ENCODE measurements at regions not wholly inside any gene's neighbourhood (a gene's known extent, or its start where the extent isn't known, plus 50 kb on each side); places are given as distances from the start of the nearest gene placed in this dataset.

DNA sequence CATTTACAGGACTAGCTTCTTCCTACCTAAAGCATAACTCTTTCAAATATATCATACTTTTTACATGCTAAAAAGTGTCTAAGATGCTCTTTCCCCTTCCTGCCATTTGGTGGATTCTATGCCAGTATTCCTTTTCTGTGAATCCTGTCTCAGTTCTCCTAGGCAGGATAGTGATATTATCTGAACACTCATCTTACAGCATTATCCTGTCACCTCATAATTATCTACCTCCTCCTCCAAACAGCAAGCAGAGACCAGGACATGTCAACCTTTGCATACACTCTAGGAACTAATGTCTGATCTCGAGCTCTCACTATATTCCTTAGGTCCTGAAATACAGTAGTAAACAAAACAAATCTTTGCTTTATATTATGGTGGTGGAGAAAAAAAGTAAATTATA lies 275.5 kb downstream of the FAM181B start:
- no CpG with 5 or more reads among the region's 1 CpG for WGBS, 2 donors (ENCODE audit: extremely low coverage in 2 of 2, insufficient read length in 2 of 2, insufficient replicate concordance in 1 of 2)
- Histone ChIP-seq H4K91ac (ENCODE audit: low read depth, low read length, poor library complexity) (no peak overlapping the region), H2BK5ac (ENCODE audit: low read length) (no peak overlapping the region), H2AFZ (ENCODE audit: low read length) (no peak overlapping the region), H3K27ac (replicated peaks; ENCODE audit: low read length) (no peak overlapping the region), H3K9me3 (replicated peaks in 1 of 2; ENCODE audit: control insufficient read depth in 2 of 2, insufficient read depth in 1 of 2, low read depth in 1 of 2, low read length in 2 of 2) (no peaks in the 10 kb centered on the region), H2BK120ac (ENCODE audit: low read depth, low read length) (no peak overlapping the region), H3K9ac (ENCODE audit: low read depth, low read length, poor library complexity) (no peak overlapping the region), H3K23ac (ENCODE audit: low read depth, low read length, poor library complexity) (no peak overlapping the region), H3K4me3 (ENCODE audit: low read length in 2 of 2) (no peak overlapping the region), H3K14ac (ENCODE audit: low read length) (no peak overlapping the region), H4K8ac (ENCODE audit: low read depth, low read length) (no peak overlapping the region), H3K4me2 (ENCODE audit: insufficient read depth, low read length, poor library complexity, severe bottlenecking) (no peak overlapping the region), H3K27me3 (ENCODE audit: control insufficient read depth in 3 of 3, insufficient read depth in 3 of 3, low read depth in 1 of 3, low read length in 3 of 3) (no peaks in the 10 kb centered on the region), H3K4ac (ENCODE audit: low read length) (no peak overlapping the region), H2BK15ac (ENCODE audit: low read length) (no peak overlapping the region), H3K4me1 (ENCODE audit: control insufficient read depth in 2 of 2, insufficient read depth in 1 of 2, low read depth in 1 of 2, low read length in 2 of 2) (no peaks in the 10 kb centered on the region), H2AK5ac (ENCODE audit: low read depth, low read length) (no peak overlapping the region), H3K18ac (ENCODE audit: low read length) (no peak overlapping the region), H3K79me1 (ENCODE audit: low read depth, low read length) (no peaks in the 10 kb centered on the region), H3K36me3 (replicated peaks in 1 of 2; ENCODE audit: control insufficient read depth in 2 of 2, insufficient read depth in 2 of 2, low read length in 2 of 2) (no peaks in the 10 kb centered on the region), H2BK12ac (ENCODE audit: low read length) (no peak overlapping the region)
- DNase-seq (ENCODE audit: low spot score), result no peak

- H3K9me3 ChIP-seq (replicated peaks in 1 of 2; ENCODE audit: control insufficient read depth in 2 of 2, insufficient read depth in 1 of 2, low read depth in 1 of 2, low read length in 2 of 2), result no peaks in the 10 kb centered on the region
- H3K27ac ChIP-seq (replicated peaks; ENCODE audit: low read length), result no peak overlapping the region
- no peaks in the 10 kb centered on the region for H3K4me1 ChIP-seq (ENCODE audit: control insufficient read depth in 2 of 2, insufficient read depth in 1 of 2, low read depth in 1 of 2, low read length in 2 of 2)
- H3K23ac ChIP-seq (ENCODE audit: low read depth, low read length, poor library complexity), result no peak overlapping the region
- no peak overlapping the region for H4K8ac ChIP-seq (ENCODE audit: low read depth, low read length)
- H2BK120ac ChIP-seq (ENCODE audit: low read depth, low read length), result no peak overlapping the region
- no peak overlapping the region for H3K9ac ChIP-seq (ENCODE audit: low read depth, low read length, poor library complexity)
- H2AK5ac ChIP-seq (ENCODE audit: low read depth, low read length), result no peak overlapping the region
- H2BK12ac ChIP-seq (ENCODE audit: low read length), result no peak overlapping the region
- H3K4me3 ChIP-seq (ENCODE audit: low read length in 2 of 2), result no peak overlapping the region
- no peak overlapping the region for H3K14ac ChIP-seq (ENCODE audit: low read length)
- H2BK5ac ChIP-seq (ENCODE audit: low read length), result no peak overlapping the region
- H3K79me1 ChIP-seq (ENCODE audit: low read depth, low read length), result no peaks in the 10 kb centered on the region
- DNase-seq (ENCODE audit: low spot score), result no peak
- no peak overlapping the region for H3K4ac ChIP-seq (ENCODE audit: low read length)
- H4K91ac ChIP-seq (ENCODE audit: low read depth, low read length, poor library complexity), result no peak overlapping the region
- H2AFZ ChIP-seq (ENCODE audit: low read length), result no peak overlapping the region
- H2BK15ac ChIP-seq (ENCODE audit: low read length), result no peak overlapping the region
- no peaks in the 10 kb centered on the region for H3K27me3 ChIP-seq (ENCODE audit: control insufficient read depth in 3 of 3, insufficient read depth in 3 of 3, low read depth in 1 of 3, low read length in 3 of 3)
- H3K18ac ChIP-seq (ENCODE audit: low read length), result no peak overlapping the region
- H3K36me3 ChIP-seq (replicated peaks in 1 of 2; ENCODE audit: control insufficient read depth in 2 of 2, insufficient read depth in 2 of 2, low read length in 2 of 2), result no peaks in the 10 kb centered on the region
- no peak overlapping the region for H3K4me2 ChIP-seq (ENCODE audit: insufficient read depth, low read length, poor library complexity, severe bottlenecking)
Measured at GRCh38 chr11:82450996-82451395, 282.7 kb downstream of the FAM181B start.

GRCh38 chr11:82406611-82407010 lies 327.1 kb downstream of the FAM181B start:
- H2BK12ac ChIP-seq (ENCODE audit: low read length), result no peak overlapping the region
- H3K23ac ChIP-seq (ENCODE audit: low read depth, low read length, poor library complexity), result no peak overlapping the region
- H2AFZ ChIP-seq (ENCODE audit: low read length), result no peak overlapping the region
- H4K91ac ChIP-seq (ENCODE audit: low read depth, low read length, poor library complexity), result no peak overlapping the region
- no peak overlapping the region for H3K9ac ChIP-seq (ENCODE audit: low read depth, low read length, poor library complexity)
- H2AK5ac ChIP-seq (ENCODE audit: low read depth, low read length), result no peak overlapping the region
- H4K8ac ChIP-seq (ENCODE audit: low read depth, low read length), result no peak overlapping the region
- no peak overlapping the region for H3K4me3 ChIP-seq (ENCODE audit: low read length in 2 of 2)
- no peak overlapping the region for H2BK5ac ChIP-seq (ENCODE audit: low read length)
- H3K4ac ChIP-seq (ENCODE audit: low read length), result no peak overlapping the region
- no peaks in the 10 kb centered on the region for H3K9me3 ChIP-seq (replicated peaks in 1 of 2; ENCODE audit: control insufficient read depth in 2 of 2, insufficient read depth in 1 of 2, low read depth in 1 of 2, low read length in 2 of 2)
- no peak overlapping the region for H3K27ac ChIP-seq (replicated peaks; ENCODE audit: low read length)
- H3K14ac ChIP-seq (ENCODE audit: low read length), result no peak overlapping the region
- no peak for DNase-seq (ENCODE audit: low spot score)
- H3K4me2 ChIP-seq (ENCODE audit: insufficient read depth, low read length, poor library complexity, severe bottlenecking), result no peak overlapping the region
- no peak overlapping the region for H2BK120ac ChIP-seq (ENCODE audit: low read depth, low read length)
- no peaks in the 10 kb centered on the region for H3K79me1 ChIP-seq (ENCODE audit: low read depth, low read length)
- no peaks in the 10 kb centered on the region for H3K4me1 ChIP-seq (ENCODE audit: control insufficient read depth in 2 of 2, insufficient read depth in 1 of 2, low read depth in 1 of 2, low read length in 2 of 2)
- H3K18ac ChIP-seq (ENCODE audit: low read length), result no peak overlapping the region
- no peak overlapping the region for H2BK15ac ChIP-seq (ENCODE audit: low read length)
- H3K36me3 ChIP-seq (replicated peaks in 1 of 2; ENCODE audit: control insufficient read depth in 2 of 2, insufficient read depth in 2 of 2, low read length in 2 of 2), result no peaks in the 10 kb centered on the region
- no peaks in the 10 kb centered on the region for H3K27me3 ChIP-seq (ENCODE audit: control insufficient read depth in 3 of 3, insufficient read depth in 3 of 3, low read depth in 1 of 3, low read length in 3 of 3)

DNA sequence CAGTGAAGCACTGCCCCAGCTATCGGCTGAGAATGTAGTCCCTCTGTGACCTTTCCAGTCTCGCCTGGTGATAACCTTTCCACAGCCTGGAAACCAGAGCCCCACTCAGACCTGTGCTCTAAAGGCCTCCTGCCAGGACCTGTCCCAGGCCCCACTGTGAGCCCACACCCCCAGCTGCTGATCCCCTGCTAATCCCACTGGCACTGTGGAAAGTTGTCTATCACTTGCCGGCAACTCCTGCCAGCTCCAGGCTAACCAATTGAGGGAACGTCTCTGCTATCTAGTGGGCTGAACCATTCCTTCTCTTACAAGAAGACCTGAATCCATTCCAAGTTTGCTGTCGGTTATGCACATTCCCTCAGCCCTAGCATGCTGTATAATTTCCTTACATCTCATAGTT lies 328.2 kb downstream of the FAM181B start:
- H3K18ac ChIP-seq (ENCODE audit: low read length), result no peak overlapping the region
- no peak overlapping the region for H3K4me2 ChIP-seq (ENCODE audit: insufficient read depth, low read length, poor library complexity, severe bottlenecking)

More for the DNA sequence above, 328.2 kb downstream of the FAM181B start:
- Histone ChIP-seq H2BK12ac (ENCODE audit: low read length) (no peak overlapping the region), H3K36me3 (replicated peaks in 1 of 2; ENCODE audit: control insufficient read depth in 2 of 2, insufficient read depth in 2 of 2, low read length in 2 of 2) (no peaks in the 10 kb centered on the region), H2BK15ac (ENCODE audit: low read length) (no peak overlapping the region), H4K8ac (ENCODE audit: low read depth, low read length) (no peak overlapping the region), H3K4me3 (ENCODE audit: low read length in 2 of 2) (no peak overlapping the region), H3K14ac (ENCODE audit: low read length) (peak overlapping the region; percentile 77), H2AFZ (ENCODE audit: low read length) (no peak overlapping the region), H3K23ac (ENCODE audit: low read depth, low read length, poor library complexity) (no peak overlapping the region), H4K91ac (ENCODE audit: low read depth, low read length, poor library complexity) (no peak overlapping the region), H2AK5ac (ENCODE audit: low read depth, low read length) (no peak overlapping the region), H3K27me3 (ENCODE audit: control insufficient read depth in 3 of 3, insufficient read depth in 3 of 3, low read depth in 1 of 3, low read length in 3 of 3) (no peaks in the 10 kb centered on the region), H3K79me1 (ENCODE audit: low read depth, low read length) (no peaks in the 10 kb centered on the region), H3K4ac (ENCODE audit: low read length) (no peak overlapping the region), H2BK5ac (ENCODE audit: low read length) (no peak overlapping the region), H3K9ac (ENCODE audit: low read depth, low read length, poor library complexity) (no peak overlapping the region), H3K27ac (replicated peaks; ENCODE audit: low read length) (no peak overlapping the region), H2BK120ac (ENCODE audit: low read depth, low read length) (no peak overlapping the region), H3K9me3 (replicated peaks in 1 of 2; ENCODE audit: control insufficient read depth in 2 of 2, insufficient read depth in 1 of 2, low read depth in 1 of 2, low read length in 2 of 2) (no peaks in the 10 kb centered on the region), H3K4me1 (ENCODE audit: control insufficient read depth in 2 of 2, insufficient read depth in 1 of 2, low read depth in 1 of 2, low read length in 2 of 2) (no peaks in the 10 kb centered on the region)
- no peak for DNase-seq (ENCODE audit: low spot score)
- WGBS, 2 donors (ENCODE audit: extremely low coverage in 2 of 2, insufficient read length in 2 of 2, insufficient replicate concordance in 1 of 2), result no CpG with 5 or more reads among the region's 5 CpGs
